NB4 (cell line): ENCODE measurements at regions not wholly inside any gene's neighbourhood (a gene's known extent, or its start where the extent isn't known, plus 50 kb on each side); places are given as distances from the start of the nearest gene placed in this dataset.

Experiments used
- DNase-seq: peaks from one replicate; pipeline ENCODE4 v3.0.0; 2010; ENCODE audit warnings: low read depth
- H3K4me3 ChIP-seq: one replicate; pipeline ENCODE4 v1.5.1; 2011; ENCODE audit warnings: mild to moderate bottlenecking, low read depth, low read length, moderate library complexity
- CTCF ChIP-seq: IDR thresholded peaks from one replicate; pipeline ENCODE4 v1.5.1; 2012; ENCODE audit warnings: low read depth, low read length
- MAX ChIP-seq: IDR thresholded peaks from 2 replicates; pipeline ENCODE4 v1.6.1; 2011; ENCODE audit warnings: low read depth, low read length
- MYC ChIP-seq: IDR thresholded peaks from 2 replicates; pipeline ENCODE4 v1.6.1; 2011; ENCODE audit warnings: low read depth, low read length
- POLR2A ChIP-seq: IDR thresholded peaks from 2 replicates; pipeline ENCODE4 v1.6.1; 2011; ENCODE audit warnings: mild to moderate bottlenecking; ENCODE audit not compliant: insufficient read length; ENCODE audit errors: extremely low read depth

GRCh38 chr5:33231935-33232334, 208.8 kb upstream of the TARS1 start:
- no peak overlapping the region for H3K4me3 ChIP-seq
- DNase-seq = no peak

GRCh38 chr5:33232731-33233505, 207.8 kb upstream of the TARS1 start:
- no peak overlapping the region for H3K4me3 ChIP-seq
- TF ChIP-seq POLR2A (no peak), MYC (no peak), MAX (no peak), CTCF (no peak)
- DNase-seq = no peak

More at GRCh38 chr5:33231935-33232334, 208.8 kb upstream of the TARS1 start:
- no peak for TF ChIP-seq CTCF
- TF ChIP-seq POLR2A = no peak
- TF ChIP-seq MAX = no peak
- TF ChIP-seq MYC = no peak

- TF ChIP-seq MAX = no peak
- no peak for TF ChIP-seq MYC
- no peak for TF ChIP-seq CTCF
- TF ChIP-seq POLR2A = no peak
- no peak for DNase-seq
- no peak overlapping the region for H3K4me3 ChIP-seq
These were observed 205.5 kb upstream of the TARS1 start for GRCh38 chr5:33235304-33235703.

GRCh38 chr5:33235824-33236223, 204.9 kb upstream of the TARS1 start:
- TF ChIP-seq MYC = no peak
- no peak for TF ChIP-seq CTCF
- no peak for TF ChIP-seq POLR2A
- no peak for TF ChIP-seq MAX
- no peak for DNase-seq
- no peak overlapping the region for H3K4me3 ChIP-seq

GRCh38 chr5:33237471-33237870, 203.3 kb upstream of the TARS1 start:
- H3K4me3 ChIP-seq = no peak overlapping the region
- TF ChIP-seq POLR2A = no peak
- no peak for DNase-seq

- TF ChIP-seq CTCF (no peak), MAX (no peak), POLR2A (no peak), MYC (no peak)
- no peak for DNase-seq
- no peak overlapping the region for H3K4me3 ChIP-seq
These were observed 201.7 kb upstream of the TARS1 start for GRCh38 chr5:33238826-33239695.
